GM12878 (cell line): ENCODE measurements at regions not wholly inside any gene's neighbourhood (a gene's known extent, or its start where the extent isn't known, plus 50 kb on each side); places are given as distances from the start of the nearest gene placed in this dataset.

Experiments
- CHD1 ChIP-seq: IDR thresholded peaks from 2 replicates; pipeline ENCODE4 v1.6.1; 2012; ENCODE audit warnings: low read depth, low read length, improper control_type of control experiment
- GABPA ChIP-seq: IDR thresholded peaks from 2 replicates; pipeline ENCODE4 v1.6.1; 2014; ENCODE audit warnings: antibody characterized with exemption, low read depth, mild to moderate bottlenecking, inconsistent platforms
- HDGF ChIP-seq: fragments of 450-650 bp; IDR thresholded peaks from 2 replicates; pipeline ENCODE4 v1.6.1; 2016; ENCODE audit warnings: antibody characterized with exemption
- SMC3 ChIP-seq: IDR thresholded peaks from 2 replicates; pipeline ENCODE4 v1.6.1; 2011; ENCODE audit warnings: low read length, improper control_type of control experiment, borderline replicate concordance
- STAT3 ChIP-seq: IDR thresholded peaks from 2 replicates; pipeline ENCODE4 v1.6.1; 2011; ENCODE audit warnings: low read depth, low read length, improper control_type of control experiment
- TAF1 ChIP-seq: IDR thresholded peaks from 2 replicates; pipeline ENCODE4 v1.6.1; 2011; ENCODE audit warnings: mild to moderate bottlenecking, low read depth, low read length, borderline replicate concordance
- TF ChIP-seq, protein P1 (sequence below), 3 experiments: IDR thresholded peaks in 2 of 3; conservative IDR thresholded peaks in 1 of 3; 2 replicates each; pipeline ENCODE4 v1.5.1; 2011; ENCODE audit warnings: low read depth in 3 of 3, low read length in 3 of 3, mild to moderate bottlenecking in 3 of 3, control low read depth in 2 of 3, moderate library complexity in 2 of 3, inconsistent platforms in 1 of 3, mixed read lengths in 1 of 3; ENCODE audit not compliant: control insufficient read depth in 2 of 3, insufficient read depth in 1 of 3; ENCODE audit errors: extremely low read depth in 1 of 3

DNA sequence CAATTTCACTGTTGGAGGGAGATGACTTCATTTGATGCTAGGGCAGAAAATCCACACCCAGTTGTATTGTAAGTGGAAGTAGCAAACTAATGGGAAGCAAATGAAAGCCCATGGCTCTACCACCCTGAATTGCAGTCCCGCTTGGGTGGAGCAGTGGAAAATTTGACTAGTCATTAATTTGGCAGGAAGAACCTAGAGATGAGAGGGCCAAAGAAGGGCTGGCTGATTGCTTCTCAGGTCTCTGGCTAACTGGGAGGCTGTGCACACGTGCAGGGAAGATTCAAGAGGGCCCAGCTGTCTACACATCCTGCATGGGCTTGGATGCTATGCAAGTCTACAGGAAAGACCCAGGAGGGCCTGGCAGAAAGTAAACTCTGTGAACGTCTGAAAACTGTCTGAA lies 466.2 kb downstream of the TFAP2A start:
- TF ChIP-seq GABPA (no peak), CHD1 (no peak), SMC3 (no peak), STAT3 (no peak), TAF1 (no peak), HDGF (no peak)
- TF ChIP-seq, protein P1, sequence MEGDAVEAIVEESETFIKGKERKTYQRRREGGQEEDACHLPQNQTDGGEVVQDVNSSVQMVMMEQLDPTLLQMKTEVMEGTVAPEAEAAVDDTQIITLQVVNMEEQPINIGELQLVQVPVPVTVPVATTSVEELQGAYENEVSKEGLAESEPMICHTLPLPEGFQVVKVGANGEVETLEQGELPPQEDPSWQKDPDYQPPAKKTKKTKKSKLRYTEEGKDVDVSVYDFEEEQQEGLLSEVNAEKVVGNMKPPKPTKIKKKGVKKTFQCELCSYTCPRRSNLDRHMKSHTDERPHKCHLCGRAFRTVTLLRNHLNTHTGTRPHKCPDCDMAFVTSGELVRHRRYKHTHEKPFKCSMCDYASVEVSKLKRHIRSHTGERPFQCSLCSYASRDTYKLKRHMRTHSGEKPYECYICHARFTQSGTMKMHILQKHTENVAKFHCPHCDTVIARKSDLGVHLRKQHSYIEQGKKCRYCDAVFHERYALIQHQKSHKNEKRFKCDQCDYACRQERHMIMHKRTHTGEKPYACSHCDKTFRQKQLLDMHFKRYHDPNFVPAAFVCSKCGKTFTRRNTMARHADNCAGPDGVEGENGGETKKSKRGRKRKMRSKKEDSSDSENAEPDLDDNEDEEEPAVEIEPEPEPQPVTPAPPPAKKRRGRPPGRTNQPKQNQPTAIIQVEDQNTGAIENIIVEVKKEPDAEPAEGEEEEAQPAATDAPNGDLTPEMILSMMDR (IDR thresholded peaks at IDR 0.05 in 2 of 3, conservative IDR thresholded peaks at IDR 0.05 in 1 of 3; ENCODE audit: control insufficient read depth in 2 of 3, extremely low read depth in 1 of 3, insufficient read depth in 1 of 3, low read depth in 3 of 3, low read length in 3 of 3) = no peak
